AG08396 (cell line): ENCODE measurements at regions not wholly inside any gene's neighbourhood (a gene's known extent, or its start where the extent isn't known, plus 50 kb on each side); places are given as distances from the start of the nearest gene placed in this dataset.

Experiments used
- DNase-seq: peaks from one replicate; pipeline ENCODE4 v3.0.0; 2012; ENCODE audit warnings: low spot score, mixed read lengths

DNA sequence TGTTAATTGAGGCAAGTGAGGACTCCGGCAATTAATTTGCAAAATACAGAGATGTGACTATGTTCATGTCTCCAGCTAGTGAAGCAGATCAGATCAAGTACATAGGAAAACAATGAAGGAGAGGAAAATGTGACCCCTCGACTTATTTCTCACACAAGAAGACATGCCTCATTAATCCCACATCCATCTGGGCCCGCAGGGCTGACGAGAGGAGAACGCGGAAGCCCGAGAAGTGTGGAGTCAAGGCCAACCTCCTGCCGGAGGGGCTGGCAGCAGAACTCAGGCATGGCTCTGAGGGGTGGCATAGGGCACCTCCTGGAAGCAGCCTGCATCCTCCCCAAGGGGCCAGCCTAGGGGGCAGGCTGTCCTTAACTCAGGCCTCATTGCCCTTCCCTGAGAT lies 54.4 kb downstream of the ZNF503 start:
- DNase-seq, result no peak

GRCh38 chr10:75345738-75346137 lies 55.8 kb downstream of the ZNF503 start:
- no peak for DNase-seq

GRCh38 chr10:75344170-75344569 lies 57.4 kb downstream of the ZNF503 start:
- no peak for DNase-seq

- no peak for DNase-seq
Measured at GRCh38 chr10:75342397-75342796, 59.2 kb downstream of the ZNF503 start.

DNA sequence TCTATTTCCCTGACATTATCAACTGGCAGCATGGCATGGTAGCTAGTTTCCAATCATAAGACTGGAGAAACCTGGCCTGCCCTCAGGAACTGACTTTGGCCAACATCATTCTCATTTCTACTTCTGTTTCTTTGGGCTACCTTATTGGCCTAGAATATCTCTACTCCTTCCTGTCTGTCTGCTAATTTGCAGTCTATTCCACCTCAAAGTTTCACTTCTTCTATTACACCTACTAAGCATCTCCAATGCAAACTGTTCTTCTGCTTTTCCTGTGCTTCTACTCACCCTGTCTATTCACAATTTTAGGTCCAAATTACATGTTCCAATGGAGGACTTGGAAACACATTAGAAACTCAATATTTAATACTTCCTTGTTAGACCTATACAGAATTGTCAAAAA lies 65.6 kb downstream of the ZNF503 start:
- DNase-seq, result no peak

- DNase-seq, result no peak
Measured at GRCh38 chr10:75335191-75335590, 66.4 kb downstream of the ZNF503 start.

DNA sequence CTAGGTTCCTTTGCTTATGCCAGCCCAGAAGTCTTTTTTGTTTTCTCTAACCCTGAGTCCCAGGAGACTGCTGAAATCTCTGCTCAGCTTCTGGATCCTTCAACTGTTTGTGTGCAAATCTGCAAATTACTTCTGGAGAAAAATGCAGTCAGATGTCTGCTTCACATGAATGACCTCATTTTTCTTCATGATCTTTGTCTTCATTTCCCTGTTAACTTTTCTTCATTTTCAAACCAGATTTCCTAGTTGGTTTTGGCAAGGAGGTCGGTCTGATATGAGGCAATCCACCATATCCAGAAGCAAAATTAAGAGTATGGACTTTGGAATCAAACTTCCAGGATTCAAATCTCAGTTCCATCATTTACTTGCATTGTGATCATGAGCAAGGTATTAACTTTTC lies 66.8 kb downstream of the ZNF503 start:
- no peak for DNase-seq

GRCh38 chr10:75332081-75332480 lies 69.5 kb downstream of the ZNF503 start:
- DNase-seq, result no peak

GRCh38 chr10:75331081-75331480 lies 70.5 kb downstream of the ZNF503 start:
- no peak for DNase-seq

DNA sequence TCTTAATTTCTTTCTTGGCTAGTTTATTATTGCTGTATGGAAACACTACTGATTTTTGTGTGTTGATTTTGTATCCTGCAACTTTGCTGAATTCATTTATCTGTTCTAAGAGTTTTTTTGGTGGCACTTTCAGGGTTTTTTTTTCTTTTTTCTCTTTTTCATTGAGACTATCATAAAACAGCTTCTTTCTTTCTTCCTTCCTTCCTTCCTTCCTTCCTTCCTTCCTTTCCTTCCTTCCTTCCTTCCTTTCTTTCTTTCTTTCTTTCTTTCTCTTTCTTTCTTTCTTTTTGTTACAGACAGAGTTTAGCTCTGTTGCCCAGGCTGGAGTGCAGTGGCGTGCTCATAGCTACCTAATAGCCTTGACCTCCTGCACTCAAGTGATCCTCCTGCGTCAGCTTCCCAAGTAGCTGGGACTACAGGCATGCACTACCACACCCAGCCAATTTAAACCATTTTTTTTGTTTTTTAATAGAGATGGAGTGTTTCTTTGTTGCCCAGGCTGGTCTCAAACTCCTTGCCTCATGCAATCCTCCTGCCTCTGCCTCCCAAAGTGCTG lies 72.3 kb downstream of the ZNF503 start:
- DNase-seq, result no peak

- DNase-seq, result no peak
Measured at GRCh38 chr10:75326306-75326705, 75.3 kb downstream of the ZNF503 start.

- no peak for DNase-seq
Measured at GRCh38 chr10:75319274-75319673, 82.3 kb downstream of the ZNF503 start.

GRCh38 chr10:75314570-75314969 lies 78.8 kb upstream of the COMTD1 start:
- no peak for DNase-seq

- DNase-seq, result no peak
Measured at GRCh38 chr10:75312440-75312839, 76.7 kb upstream of the COMTD1 start.

DNA sequence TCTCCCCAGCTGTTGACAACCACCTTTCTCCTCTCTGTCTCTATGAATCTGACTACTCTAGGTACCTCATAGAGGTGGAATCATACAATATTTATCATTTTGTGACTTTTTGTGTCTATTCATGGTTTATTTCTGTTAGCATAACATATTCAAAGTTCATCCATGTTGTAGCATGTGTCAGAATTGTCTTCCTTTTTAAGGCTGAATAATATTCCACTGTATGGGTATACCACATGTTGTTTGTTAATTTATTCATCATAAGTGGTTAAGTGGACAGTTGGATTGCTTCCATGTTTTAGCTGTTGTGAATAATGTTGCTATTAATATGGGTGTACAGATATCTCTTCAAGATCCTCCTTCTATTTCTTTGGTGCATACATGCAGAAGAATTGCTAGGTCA lies 69.9 kb upstream of the COMTD1 start:
- no peak for DNase-seq

- DNase-seq, result no peak
Measured at GRCh38 chr10:75304741-75305390, 69.1 kb upstream of the COMTD1 start.

DNA sequence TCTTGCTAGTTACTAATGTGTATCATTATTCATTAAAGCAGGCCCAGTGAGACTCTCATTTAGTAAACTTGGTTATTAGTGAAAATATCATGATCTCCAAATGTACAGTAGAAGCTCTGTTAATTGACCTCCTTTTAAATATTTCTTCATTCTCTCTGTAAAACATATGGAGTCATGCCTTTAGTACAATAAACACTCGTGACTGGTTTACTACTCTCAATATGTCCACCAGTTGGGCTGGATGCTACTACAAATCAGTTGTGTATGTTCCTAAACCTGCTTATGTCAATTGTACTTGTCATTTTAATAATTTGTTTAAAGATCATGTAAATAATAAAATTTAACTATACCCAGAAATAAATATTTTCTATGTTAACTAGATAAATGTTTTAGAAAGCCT lies 68.6 kb upstream of the COMTD1 start:
- DNase-seq, result no peak

DNA sequence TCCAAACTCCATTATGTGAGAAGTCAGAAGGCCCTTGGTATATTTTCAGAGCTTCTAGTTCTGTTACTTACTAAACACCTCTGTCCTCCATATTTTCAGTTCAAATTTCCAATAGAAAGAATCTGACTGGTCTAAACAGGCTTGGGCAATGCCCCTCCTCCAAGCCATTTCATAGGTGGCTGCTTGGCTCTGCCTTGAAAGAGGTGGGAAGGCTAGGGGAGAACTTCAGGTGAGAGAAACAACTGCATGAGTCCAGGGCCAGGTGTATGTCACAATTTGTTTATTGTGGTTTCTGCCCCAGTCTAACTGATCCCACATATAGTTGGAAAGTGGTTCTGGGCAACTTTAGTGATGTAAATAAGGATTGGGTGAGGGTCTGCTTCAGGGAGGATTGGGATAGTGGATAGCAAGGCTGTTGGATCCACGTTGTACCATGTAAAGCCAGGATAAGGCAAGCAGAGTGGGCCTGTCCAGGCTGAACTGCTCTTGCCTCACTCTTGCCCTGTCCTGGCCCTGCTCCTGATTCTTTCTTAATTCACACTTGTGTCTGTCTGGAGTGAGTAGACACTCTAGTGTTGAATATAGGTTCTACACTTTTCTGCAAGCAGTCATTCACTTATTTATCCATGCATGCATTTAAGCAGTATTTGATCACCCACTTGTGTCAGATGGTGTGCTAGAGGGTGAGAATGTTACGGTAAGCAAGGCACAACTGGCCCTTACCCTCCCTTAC lies 67.5 kb upstream of the COMTD1 start:
- no peak for DNase-seq

GRCh38 chr10:75302029-75302428 lies 66.3 kb upstream of the COMTD1 start:
- no peak for DNase-seq

DNA sequence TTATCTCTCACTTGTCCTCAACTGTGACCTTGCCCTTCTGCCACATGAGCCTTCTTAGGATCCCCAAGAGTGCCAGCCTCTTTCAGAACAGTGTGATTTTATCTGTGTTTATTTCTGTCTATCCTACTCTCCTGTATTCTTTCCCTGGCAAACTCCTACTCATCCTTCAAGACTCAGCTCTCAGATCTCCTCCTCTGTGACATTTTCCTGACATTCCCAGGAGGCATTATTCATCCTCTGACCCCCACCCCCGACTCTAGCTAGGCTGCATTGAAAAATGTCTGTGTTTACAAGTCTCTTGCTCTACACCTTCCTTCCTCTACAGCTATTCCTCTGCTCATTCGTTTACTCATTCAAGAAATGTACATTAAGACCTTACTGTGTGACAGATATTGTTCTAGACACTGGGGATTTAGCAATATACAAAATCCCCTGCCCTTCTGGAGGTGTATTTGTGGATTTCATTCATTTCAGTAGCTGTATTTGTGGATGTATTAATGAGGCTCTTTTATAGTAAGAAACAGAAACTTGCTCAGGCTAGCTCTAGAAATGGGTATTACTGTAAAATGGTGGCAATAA lies 61.4 kb upstream of the COMTD1 start:
- DNase-seq, result no peak

DNA sequence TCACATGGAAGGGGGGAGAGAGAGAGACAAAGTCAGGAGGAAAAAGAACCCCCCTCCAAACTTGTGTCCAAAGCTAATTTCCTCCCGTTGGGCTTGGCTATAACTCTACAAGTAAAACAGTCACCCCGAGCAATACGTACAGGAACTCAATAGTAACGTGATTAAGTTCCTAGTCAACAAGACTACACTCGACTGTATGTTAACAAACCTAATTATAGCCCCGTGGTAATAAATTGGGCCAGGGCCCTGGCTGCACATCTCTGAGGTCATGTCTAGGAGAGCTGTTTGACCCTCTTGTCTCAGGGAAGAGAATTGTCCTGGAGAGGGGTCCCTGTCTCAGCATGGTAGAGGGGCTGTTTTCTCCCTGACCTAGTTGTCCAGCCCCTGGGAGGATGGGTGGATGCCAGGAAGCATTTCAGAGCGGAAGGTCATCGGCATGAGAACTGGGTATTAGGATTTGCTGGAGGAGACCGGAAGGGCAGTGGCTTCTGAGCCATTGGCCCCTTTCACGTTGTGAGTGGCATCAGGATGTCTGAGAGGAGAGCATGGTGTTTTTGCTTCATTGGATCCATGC lies 60.2 kb upstream of the COMTD1 start:
- DNase-seq, result no peak

DNA sequence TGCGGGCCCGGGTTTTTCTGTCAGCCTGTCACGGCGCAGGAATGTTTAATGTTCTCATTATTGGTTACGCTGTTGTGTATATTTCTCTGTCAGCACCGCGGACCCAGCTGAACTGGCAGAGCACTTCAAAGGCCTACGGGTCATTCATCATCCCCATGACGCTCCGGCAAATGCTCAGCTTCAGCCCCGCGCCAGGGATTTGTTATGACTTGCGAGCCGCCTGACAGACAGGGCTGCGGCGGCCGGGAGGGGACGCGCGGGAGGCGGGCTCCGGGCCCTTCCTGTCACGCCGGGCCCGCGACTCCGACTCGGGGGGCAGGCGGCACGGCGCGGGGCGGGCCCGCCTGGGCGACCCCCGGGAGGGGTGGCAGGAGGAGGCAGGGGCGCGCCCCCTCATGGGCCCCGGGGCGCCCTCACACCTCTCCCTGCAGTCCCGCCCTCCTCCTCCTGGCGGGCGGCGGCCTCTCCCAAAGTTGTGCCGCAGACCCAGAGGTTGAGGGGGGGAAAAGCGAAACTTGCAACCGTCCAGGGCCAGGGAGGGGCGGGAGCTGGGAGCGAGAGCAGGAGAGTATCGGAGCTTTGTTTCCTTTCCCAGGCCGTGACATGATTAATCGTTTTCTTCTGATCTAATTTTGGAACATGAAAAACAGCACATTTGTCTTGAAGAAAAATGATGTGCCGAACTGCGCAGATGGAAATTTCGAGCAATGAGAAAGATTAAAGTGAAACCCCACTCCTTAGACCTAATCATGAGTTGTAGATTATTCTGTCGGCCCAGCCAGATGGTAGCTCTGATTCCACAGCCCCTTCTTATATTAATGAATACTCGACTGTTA lies 59.3 kb upstream of the COMTD1 start:
- peak; percentile 90 for DNase-seq
